ENCODE measurements at regions not wholly inside any gene's neighbourhood (a gene's known extent, or its start where the extent isn't known, plus 50 kb on each side); places are given as distances from the start of the nearest gene placed in this dataset.
"Not testable (repeated sequence)": the region's sequence is repeated elsewhere in the genome, so short reads cannot be mapped to it uniquely, and the experiment has no call there.

DNA sequence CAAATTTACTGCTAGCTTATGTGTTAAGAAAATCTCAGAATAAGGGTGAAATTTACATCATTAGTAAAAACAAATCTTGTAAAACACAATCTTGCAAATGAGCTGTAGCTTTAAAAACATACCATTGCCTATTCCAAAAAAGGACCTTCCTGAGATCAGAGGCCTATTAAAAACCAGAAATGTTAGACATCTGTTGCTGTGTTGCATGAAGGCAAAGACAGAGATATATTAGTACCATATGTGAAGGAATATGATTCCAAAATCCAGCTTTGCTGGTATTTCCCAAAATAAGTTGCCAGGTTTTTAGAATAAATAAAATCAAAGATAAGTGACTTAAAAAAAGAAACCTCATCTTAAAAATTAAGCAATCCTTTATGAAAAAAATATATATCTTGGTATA is 504.1 kb upstream of the CDIN1 start:
- no peak for DNase-seq (ENCODE audit: low spot score)

DNA sequence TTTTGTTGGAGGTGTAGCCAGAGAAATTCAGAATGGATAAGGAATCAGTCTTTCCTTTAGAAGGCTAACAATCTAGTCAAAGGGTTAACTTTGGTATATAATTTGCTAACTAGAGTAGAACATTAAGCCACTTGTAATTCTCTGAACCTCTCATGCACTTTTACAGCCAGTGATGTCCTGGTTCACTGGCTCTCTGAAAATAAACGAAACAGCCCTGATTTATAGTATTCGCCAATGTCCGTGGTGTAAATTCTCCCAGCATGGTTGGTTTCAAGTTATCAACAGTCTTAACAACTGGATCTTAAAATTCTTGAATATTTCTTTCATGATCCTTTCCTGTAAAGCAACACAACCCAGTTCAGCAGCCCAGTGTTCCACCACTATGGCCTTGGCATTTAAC is 500.4 kb upstream of the CDIN1 start:
- DNase-seq (ENCODE audit: low spot score): no peak

GRCh38 chr15:36080759-36081158 is 498.7 kb upstream of the CDIN1 start:
- DNase-seq (ENCODE audit: low spot score): no peak

DNA sequence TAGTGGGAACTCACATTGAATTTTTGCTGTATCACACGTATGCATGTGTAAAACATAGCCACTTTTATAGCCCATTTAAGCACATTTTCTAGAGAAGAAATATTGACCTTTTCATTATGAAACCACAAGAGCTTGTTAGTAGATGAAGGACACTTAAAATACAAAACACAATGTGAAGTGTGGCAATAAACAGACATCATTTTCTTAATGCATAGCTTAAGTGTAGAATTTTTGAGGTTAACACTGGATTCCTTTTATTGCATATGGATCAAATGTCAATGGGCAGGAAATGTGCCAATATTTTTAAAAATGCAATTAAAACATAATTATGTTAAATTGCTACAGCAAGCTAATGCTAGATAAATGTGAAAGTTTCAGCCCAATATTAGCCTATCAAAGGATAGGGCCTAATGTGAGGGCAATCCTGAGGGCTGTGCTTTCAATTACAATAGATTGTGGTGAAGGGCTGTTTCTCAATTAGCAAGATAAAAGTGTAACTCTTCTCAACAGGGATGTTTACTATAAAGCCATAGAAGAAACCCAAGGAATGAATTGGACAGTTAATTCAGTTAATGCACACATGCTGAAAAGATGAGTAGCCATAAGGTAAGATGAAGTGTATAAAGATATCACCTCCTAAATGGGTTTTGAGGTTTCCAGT is 489.0 kb upstream of the CDIN1 start:
- no peak for DNase-seq (ENCODE audit: low spot score)

GRCh38 chr15:36106640-36107335 is 472.6 kb upstream of the CDIN1 start:
- DNase-seq (ENCODE audit: low spot score): no peak

DNA sequence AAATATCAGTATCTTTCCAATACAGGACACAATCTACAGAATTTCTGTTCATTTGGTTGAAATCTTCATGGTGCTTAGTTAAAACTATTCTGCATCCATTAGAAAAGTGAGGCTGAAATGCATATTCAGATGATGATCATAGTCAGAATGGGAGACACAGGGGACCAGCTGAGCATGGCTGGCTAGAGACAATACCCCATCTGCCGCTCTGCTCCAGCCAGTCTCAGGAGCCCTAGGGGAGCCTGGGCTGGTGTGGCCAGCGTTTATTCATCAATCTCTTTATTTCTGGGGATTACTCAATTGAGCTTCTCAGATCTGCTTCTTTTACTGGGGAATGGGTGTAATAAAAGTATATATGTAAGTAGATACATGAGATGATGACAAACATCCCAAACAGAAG is 470.9 kb upstream of the CDIN1 start:
- DNase-seq (ENCODE audit: low spot score): no peak

DNA sequence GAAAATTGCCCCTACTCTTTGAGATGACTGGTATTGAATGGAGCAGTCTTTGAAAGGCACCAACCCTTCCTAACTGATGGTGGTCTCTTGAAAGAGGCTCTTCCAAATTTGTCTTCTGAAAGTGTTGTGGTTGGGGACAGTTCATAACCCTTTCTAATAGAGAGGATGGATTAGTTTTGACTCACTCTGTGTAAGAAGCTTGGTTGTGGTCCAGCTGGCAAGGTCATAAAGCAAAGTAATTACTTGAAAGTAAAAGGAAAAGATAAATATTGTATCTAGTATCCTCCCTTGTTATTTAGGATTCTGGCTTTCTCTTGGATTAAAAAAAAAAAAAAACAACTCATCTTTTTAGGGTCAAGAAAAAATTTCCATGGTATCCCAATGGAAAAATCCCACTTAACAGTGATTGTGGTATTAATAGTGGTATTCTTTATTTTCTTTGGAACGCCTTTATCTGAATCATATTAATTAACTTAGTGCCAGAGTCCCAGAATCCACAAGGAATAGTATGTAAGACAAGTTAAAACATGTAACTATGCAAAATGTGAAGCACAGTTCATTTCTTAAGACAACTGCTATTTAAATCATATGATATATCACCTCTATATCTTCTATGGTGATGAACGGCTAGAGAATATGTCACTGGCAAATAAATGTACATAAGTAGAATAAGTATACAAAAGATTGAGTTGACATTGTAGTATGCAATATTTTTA is 469.3 kb upstream of the CDIN1 start:
- no peak for DNase-seq (ENCODE audit: low spot score)

DNA sequence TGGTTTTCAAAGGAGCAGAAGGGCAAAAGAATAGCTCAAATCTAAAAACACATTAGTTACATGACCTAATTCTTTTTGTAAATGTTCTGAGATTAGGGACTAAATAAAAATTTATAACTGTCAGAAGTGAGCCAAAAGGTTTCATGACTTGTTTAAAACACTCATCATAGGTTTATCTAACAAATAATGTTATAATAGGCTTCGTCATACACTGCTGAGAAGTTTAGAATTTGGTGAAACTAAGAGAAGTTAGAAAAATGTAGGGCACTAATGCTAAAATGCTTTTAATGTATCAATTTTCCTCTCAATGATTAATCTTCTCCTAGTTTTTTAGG is 468.8 kb upstream of the CDIN1 start:
- no peak for DNase-seq (ENCODE audit: low spot score)

DNA sequence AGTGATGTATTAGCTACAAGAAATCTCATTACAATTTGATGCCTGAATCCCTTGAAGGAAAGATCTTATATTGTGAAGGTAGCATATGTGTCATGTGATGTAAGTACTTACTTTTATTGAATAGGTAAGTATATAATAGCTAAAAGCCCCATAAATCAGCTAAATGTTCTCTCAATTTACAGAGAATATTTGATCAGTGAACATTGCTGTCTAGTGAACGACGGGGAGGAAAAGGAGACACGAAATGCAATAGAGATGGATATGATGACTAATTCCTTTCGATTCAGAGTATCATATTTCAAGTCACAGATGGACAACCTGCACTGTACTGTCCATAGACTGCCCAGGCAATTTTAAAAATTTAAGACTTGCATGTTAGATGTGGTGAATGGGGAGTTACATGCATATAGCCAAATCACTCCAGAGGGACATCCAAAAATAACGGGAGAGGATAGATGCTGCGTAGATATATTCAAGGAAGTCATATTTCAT is 462.1 kb upstream of the CDIN1 start:
- no peak for DNase-seq (ENCODE audit: low spot score)

DNA sequence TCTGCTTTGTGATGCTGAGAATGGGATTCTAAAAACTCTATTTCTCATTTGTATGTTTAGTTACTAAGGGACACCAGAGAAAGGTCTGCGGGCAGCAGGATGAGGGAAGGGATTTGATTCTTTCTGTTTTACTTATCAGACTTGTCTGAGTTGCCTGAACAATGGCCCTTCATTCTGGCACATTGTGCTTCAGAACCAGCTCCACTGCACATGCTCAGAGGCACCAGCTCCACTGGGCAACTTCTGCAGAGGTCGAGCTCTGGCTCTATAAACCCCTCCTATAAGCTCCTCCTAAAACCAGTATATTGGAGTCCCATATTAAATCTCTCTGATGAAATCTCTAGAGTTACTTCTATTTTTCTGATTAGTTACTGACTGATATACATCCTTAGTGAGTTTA is 453.2 kb upstream of the CDIN1 start:
- no peak for DNase-seq (ENCODE audit: low spot score)

- no peak for DNase-seq (ENCODE audit: low spot score)
Observed at GRCh38 chr15:36130641-36131310, 448.6 kb upstream of the CDIN1 start.

- no peak for DNase-seq (ENCODE audit: low spot score)
Observed at GRCh38 chr15:36133742-36134141, 445.7 kb upstream of the CDIN1 start.

- no peak for DNase-seq (ENCODE audit: low spot score)
Observed at GRCh38 chr15:36136049-36136448, 443.4 kb upstream of the CDIN1 start.

DNA sequence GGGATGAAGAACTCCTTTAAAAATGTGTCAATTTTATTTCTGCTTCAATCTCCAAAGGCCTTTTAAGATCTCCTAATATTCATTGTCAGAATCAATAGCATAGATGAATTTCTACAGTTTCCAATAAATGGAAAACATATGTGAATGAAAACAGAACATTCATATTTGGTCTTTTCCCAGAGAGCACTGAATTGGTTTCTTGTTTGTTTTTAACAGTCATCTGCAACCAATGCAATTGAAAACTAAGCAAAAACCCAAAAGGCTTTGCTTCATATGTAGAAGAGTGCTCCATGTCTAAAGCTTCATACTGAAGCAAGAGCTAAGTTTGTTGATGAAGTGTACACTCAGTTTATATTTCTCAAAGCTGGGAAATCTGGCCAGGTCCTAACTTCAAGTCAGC is 426.5 kb upstream of the CDIN1 start:
- DNase-seq (ENCODE audit: low spot score): no peak

GRCh38 chr15:36156879-36157427 is 422.5 kb upstream of the CDIN1 start:
- DNase-seq (ENCODE audit: low spot score): no peak

GRCh38 chr15:36160351-36160750 is 419.1 kb upstream of the CDIN1 start:
- no peak for DNase-seq (ENCODE audit: low spot score)

- no peak for DNase-seq (ENCODE audit: low spot score)
Observed at GRCh38 chr15:36161108-36161507, 418.3 kb upstream of the CDIN1 start.

DNA sequence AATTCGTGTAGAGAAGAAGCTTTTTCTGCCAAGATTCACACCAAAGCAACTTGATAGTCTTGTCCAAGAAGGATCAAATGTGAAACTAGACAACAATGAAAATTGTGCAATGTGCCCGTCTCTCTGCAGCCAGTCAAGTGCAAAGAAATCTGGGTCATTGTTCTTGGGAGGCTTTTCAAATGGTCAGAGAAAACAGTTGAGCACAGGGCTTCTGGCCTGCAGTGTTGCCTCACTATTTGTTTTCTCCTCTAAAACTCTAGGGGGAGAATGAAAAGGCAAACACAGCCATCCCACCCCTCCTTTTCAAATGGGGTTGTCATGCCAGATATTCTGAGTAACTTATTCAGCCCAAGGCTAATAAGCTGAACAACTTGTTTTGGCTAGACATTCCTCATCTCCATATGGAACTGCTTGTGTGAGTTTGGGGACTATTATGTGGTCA is 417.6 kb upstream of the CDIN1 start:
- DNase-seq (ENCODE audit: low spot score): peak; percentile 46

DNA sequence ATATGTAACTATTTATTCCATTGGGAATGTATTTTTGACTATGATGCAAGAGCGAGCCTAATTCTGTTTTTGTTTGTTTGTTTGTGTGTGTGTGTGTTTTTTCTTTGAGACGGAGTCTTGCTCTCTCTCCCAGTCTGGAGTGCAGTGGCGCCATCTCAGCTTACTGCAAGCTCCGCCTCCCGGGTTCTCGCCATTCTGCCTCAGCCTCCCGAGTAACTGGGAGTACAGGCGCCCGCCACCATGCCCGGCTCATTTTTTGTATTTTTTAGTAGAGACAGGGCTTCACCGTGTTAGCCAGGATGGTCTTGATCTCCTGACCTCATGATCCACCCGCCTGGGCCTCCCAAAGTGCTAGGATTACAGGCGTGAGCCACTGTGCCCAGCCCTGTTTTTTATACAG is 415.4 kb upstream of the CDIN1 start:
- DNase-seq (ENCODE audit: low spot score): not testable (repeated sequence)

DNA sequence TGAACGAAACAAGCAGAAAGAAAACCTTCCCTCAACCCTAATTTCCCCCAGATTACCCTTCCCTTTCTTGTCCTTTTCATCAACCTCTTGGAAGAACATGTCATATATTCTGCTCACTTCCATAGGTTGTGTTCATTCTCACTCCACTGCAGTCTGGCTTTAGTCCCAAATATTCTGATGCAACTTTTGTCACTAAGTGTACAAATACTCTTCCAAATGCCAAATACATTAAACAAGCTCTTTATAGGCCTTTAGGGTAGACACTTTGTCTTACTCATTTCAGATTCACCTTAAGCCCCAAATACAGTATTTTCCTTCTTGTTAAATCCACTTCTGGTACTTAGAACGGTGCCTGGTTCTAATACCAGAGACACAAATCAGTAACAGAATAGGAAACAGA is 406.5 kb upstream of the CDIN1 start:
- no peak for DNase-seq (ENCODE audit: low spot score)

GRCh38 chr15:36175186-36175740 is 404.2 kb upstream of the CDIN1 start:
- no peak for DNase-seq (ENCODE audit: low spot score)

DNA sequence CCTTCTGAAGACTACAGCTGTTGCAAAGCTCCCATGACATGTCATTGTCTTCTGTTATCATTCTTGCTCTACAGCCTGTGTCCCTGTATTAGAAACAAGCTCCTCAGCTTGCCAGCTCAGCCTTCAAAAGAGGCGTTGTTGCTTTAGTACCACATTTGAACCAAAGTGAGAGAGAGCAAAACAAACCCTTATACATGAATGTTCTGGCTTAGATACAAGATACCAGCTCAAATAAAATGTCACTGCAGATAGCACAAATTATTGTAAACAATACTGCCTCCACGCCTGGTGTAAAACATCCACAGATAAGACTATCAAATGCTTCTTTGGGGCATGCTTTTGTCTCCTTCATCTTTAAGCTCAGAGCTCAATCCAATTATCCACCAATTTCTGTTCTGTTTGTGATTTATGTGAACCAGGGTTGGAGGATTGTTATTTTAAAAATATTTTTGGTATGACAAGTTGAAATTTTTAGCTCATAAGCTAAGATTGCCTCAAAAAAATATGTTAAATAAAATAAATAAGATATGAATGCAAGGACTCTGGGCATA is 403.6 kb upstream of the CDIN1 start:
- no peak for DNase-seq (ENCODE audit: low spot score)
